OCI-LY1 (cell line): ENCODE measurements at regions not wholly inside any gene's neighbourhood (a gene's known extent, or its start where the extent isn't known, plus 50 kb on each side); places are given as distances from the start of the nearest gene placed in this dataset.

Experiments
- EZH2 ChIP-seq: fragments of 200-600 bp; sonication (generic), shearing (Covaris generic); IDR thresholded peaks from 2 replicates; pipeline ENCODE4 v1.8.0; 2017; ENCODE audit warnings: borderline replicate concordance, mixed run types, mild to moderate bottlenecking, antibody characterized with exemption, low read length, moderate library complexity, mixed read lengths
- TF ChIP-seq, protein P1 (sequence below): fragments of 200-600 bp; sonication (generic), shearing (Covaris generic); IDR thresholded peaks from 2 replicates; pipeline ENCODE4 v1.5.1; 2017; ENCODE audit warnings: mild to moderate bottlenecking, antibody characterized with exemption, low read length, moderate library complexity, mixed read lengths

DNA sequence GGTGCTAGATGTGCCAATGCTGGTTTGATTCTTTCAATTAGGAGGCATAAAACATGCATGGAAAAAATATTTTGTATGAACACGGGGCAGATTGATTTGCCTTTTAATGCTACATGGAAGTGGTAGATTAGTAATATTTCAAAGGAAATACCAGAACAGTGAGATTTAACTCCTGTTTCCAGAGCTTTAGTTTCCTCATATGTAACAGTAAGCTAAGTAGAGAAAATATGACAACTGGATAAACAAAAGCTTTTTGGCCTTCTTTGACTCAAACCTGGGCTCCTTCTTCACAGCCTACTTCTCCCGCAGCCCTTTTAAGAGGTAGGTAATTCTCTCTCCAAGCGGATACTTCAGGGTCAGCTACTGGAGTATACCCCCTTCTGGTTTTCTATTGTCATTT is 254.2 kb upstream of the TRPC7 start:
- no peak for TF ChIP-seq EZH2
- TF ChIP-seq, protein P1, sequence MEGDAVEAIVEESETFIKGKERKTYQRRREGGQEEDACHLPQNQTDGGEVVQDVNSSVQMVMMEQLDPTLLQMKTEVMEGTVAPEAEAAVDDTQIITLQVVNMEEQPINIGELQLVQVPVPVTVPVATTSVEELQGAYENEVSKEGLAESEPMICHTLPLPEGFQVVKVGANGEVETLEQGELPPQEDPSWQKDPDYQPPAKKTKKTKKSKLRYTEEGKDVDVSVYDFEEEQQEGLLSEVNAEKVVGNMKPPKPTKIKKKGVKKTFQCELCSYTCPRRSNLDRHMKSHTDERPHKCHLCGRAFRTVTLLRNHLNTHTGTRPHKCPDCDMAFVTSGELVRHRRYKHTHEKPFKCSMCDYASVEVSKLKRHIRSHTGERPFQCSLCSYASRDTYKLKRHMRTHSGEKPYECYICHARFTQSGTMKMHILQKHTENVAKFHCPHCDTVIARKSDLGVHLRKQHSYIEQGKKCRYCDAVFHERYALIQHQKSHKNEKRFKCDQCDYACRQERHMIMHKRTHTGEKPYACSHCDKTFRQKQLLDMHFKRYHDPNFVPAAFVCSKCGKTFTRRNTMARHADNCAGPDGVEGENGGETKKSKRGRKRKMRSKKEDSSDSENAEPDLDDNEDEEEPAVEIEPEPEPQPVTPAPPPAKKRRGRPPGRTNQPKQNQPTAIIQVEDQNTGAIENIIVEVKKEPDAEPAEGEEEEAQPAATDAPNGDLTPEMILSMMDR, result no peak
